PC-9 (cell line): ENCODE measurements at regions not wholly inside any gene's neighbourhood (a gene's known extent, or its start where the extent isn't known, plus 50 kb on each side); places are given as distances from the start of the nearest gene placed in this dataset.

ENCODE experiments used
- BruUV-seq: library from RNA; stranded (reverse); fragments of 400-500 nt; replicated peaks from 2 replicates; lab custom pipeline; 2021; lab: Mats Ljungman, UMichigan
- CTCF ChIA-PET: fragments of 300-600 bp; sonication (Branson Sonifier 250); formaldehyde crosslinking; loops from one replicate; lab custom pipeline; 2022; ENCODE audit warnings: antibody characterized with exemption; lab: Charles Lee
- POLR2A ChIA-PET: fragments of 300-600 bp; sonication (Branson Sonifier 250); formaldehyde crosslinking; loops from one replicate; lab custom pipeline; 2022; ENCODE audit warnings: antibody characterized with exemption; ENCODE audit not compliant: unreplicated experiment; lab: Charles Lee
- DNase-seq, 2 experiments: peaks; one replicate each; pipeline versions ENCODE4 v3.0.0 to v3.0.0-alpha.2; 2015 to 2022; ENCODE audit warnings: mixed read lengths in 1 of 2
- H2AFZ ChIP-seq: fragments of 200-600 bp; sonication (generic); 2 replicates; pipeline ENCODE4 v1.8.1; 2017; ENCODE audit warnings: antibody characterized with exemption
- H3F3A ChIP-seq: fragments of 200-600 bp; sonication (generic); 2 replicates; pipeline ENCODE4 v1.8.1; 2017; ENCODE audit warnings: antibody characterized with exemption, mild to moderate bottlenecking, low read depth; ENCODE audit not compliant: insufficient read depth
- H3K27ac ChIP-seq: fragments of 200-600 bp; sonication (generic); 2 replicates; pipeline ENCODE4 v1.6.1; 2016; ENCODE audit warnings: mixed run types
- H3K27me3 ChIP-seq: fragments of 200-600 bp; sonication (generic); 2 replicates; pipeline ENCODE4 v1.6.1; 2016; ENCODE audit warnings: low read depth, mixed run types; ENCODE audit not compliant: insufficient read depth
- H3K36me3 ChIP-seq: fragments of 200-600 bp; sonication (generic); 2 replicates; pipeline ENCODE4 v1.6.1; 2016; ENCODE audit warnings: low read depth, mixed run types
- H3K4me1 ChIP-seq: fragments of 200-600 bp; sonication (generic); replicated peaks from 2 replicates; pipeline ENCODE4 v1.6.1; 2016; ENCODE audit warnings: mixed run types; ENCODE audit not compliant: insufficient read depth
- H3K4me2 ChIP-seq: fragments of 200-600 bp; sonication (generic); 2 replicates; pipeline ENCODE4 v1.6.1; 2017; ENCODE audit warnings: mixed run types
- H3K4me3 ChIP-seq: fragments of 200-600 bp; sonication (generic); 2 replicates; pipeline ENCODE4 v1.6.1; 2016; ENCODE audit warnings: mixed run types
- H3K79me2 ChIP-seq: fragments of 200-600 bp; sonication (generic); 2 replicates; pipeline ENCODE4 v1.6.1; 2017; ENCODE audit warnings: low read depth, mixed run types
- H3K9me2 ChIP-seq: fragments of 200-600 bp; sonication (generic); 2 replicates; pipeline ENCODE4 v1.8.1; 2017; ENCODE audit warnings: mild to moderate bottlenecking; ENCODE audit not compliant: insufficient read depth
- H3K9me3 ChIP-seq: fragments of 200-600 bp; sonication (generic); 2 replicates; pipeline ENCODE4 v1.8.1; 2016; ENCODE audit warnings: low read depth; ENCODE audit not compliant: insufficient read depth
- H4K20me1 ChIP-seq: fragments of 200-600 bp; sonication (generic); 2 replicates; pipeline ENCODE4 v1.8.1; 2017; ENCODE audit not compliant: insufficient read depth
- EZH2 ChIP-seq: fragments of 200-600 bp; sonication (generic); IDR thresholded peaks from 2 replicates; pipeline ENCODE4 v1.8.0; 2017; ENCODE audit warnings: antibody characterized with exemption, low read depth
- intact Hi-C: fragments of 100-400 bp; cut with micrococcal nuclease; formaldehyde crosslinking; loops from one replicate; pipeline ENCODE4 v1.10.0; 2022; ENCODE audit not compliant: unreplicated experiment
- TF ChIP-seq, protein P1 (sequence below): fragments of 200-600 bp; sonication (generic); conservative IDR thresholded peaks from 2 replicates; pipeline ENCODE4 v1.6.1; 2017; ENCODE audit warnings: mixed run types, antibody characterized with exemption, mild to moderate bottlenecking, moderate library complexity

DNA sequence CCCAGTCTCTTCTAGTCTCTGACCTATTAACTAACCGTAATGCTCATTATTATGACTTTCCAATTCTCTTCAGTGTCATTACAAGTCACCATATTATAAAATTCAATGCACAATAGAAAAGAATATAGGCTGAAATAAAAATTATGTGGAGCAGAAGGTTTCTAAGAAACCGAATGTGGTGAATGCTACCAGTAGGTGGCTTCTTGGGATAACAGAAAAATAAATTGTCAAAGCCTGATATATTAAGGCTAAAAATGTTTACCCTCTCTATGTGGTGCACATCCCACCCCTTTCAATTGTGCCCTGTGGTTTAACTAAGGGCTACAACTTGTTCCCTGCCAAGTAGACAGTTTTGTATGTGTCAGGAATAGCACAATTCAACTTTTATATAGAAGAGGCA is 624.6 kb upstream of the TECRL start:
- no peaks in the 10 kb centered on the region for H3K36me3 ChIP-seq
- POLR2A ChIA-PET = no interaction called here
- intact Hi-C loops = no loop called here

DNA sequence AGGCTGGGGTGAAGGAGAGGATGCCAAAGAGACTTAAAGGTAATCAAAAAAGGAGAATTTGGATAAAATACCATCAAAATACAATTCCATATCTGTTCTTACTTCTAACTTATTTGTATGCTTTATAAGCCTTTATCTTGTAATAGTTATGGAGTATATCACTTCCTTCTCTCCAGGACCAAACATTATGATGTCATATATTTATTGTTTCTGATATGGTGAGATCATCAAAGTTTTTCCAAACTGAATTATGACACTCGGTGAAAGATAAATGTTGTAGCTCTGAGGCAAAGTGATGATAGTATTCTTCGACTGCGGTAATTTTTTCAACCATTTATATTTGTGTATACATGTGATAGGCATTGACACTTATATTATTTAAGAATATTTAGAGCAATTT is 619.3 kb upstream of the TECRL start:
- no peaks in the 10 kb centered on the region for H3K27me3 ChIP-seq
- H3K36me3 ChIP-seq = no peaks in the 10 kb centered on the region
- no peaks in the 10 kb centered on the region for H3K79me2 ChIP-seq
- H3K27ac ChIP-seq = no peak overlapping the region
- no peak overlapping the region for H2AFZ ChIP-seq
- H3K4me3 ChIP-seq = no peak overlapping the region
- H3K4me1 ChIP-seq = no peaks in the 10 kb centered on the region
- H3K9me2 ChIP-seq = no peaks in the 10 kb centered on the region; the same call in 1 of the 2 replicates
- no peak for TF ChIP-seq EZH2
- TF ChIP-seq, protein P1, sequence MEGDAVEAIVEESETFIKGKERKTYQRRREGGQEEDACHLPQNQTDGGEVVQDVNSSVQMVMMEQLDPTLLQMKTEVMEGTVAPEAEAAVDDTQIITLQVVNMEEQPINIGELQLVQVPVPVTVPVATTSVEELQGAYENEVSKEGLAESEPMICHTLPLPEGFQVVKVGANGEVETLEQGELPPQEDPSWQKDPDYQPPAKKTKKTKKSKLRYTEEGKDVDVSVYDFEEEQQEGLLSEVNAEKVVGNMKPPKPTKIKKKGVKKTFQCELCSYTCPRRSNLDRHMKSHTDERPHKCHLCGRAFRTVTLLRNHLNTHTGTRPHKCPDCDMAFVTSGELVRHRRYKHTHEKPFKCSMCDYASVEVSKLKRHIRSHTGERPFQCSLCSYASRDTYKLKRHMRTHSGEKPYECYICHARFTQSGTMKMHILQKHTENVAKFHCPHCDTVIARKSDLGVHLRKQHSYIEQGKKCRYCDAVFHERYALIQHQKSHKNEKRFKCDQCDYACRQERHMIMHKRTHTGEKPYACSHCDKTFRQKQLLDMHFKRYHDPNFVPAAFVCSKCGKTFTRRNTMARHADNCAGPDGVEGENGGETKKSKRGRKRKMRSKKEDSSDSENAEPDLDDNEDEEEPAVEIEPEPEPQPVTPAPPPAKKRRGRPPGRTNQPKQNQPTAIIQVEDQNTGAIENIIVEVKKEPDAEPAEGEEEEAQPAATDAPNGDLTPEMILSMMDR = no peak
- no peak for DNase-seq
- intact Hi-C loops = no loop called here
- no TSS peak for BruUV-seq
- no peaks in the 10 kb centered on the region for H4K20me1 ChIP-seq
- POLR2A ChIA-PET = no interaction called here
- H3F3A ChIP-seq = no peaks in the 10 kb centered on the region
- CTCF ChIA-PET = no interaction called here
- H3K9me3 ChIP-seq = no peaks in the 10 kb centered on the region
- no peak overlapping the region for H3K4me2 ChIP-seq

More for the DNA sequence above, 624.6 kb upstream of the TECRL start:
- Histone ChIP-seq H3K4me1 (no peaks in the 10 kb centered on the region), H3K4me3 (no peak overlapping the region), H3K9me2 (no peaks in the 10 kb centered on the region), H3K27ac (no peak overlapping the region), H3K79me2 (no peaks in the 10 kb centered on the region), H2AFZ (no peak overlapping the region), H3K27me3 (no peaks in the 10 kb centered on the region), H4K20me1 (no peaks in the 10 kb centered on the region), H3K9me3 (no peaks in the 10 kb centered on the region), H3K4me2 (no peak overlapping the region), H3F3A (no peaks in the 10 kb centered on the region)
- no peak for DNase-seq
- TF ChIP-seq EZH2 = no peak
- TF ChIP-seq, protein P1 = peak; percentile 36; the same call in 1 of the 2 replicates
- CTCF ChIA-PET = no interaction called here
- no TSS peak for BruUV-seq

GRCh38 chr4:65023883-65024670 is 614.8 kb upstream of the TECRL start:
- Histone ChIP-seq H3K4me1 (no peaks in the 10 kb centered on the region), H3F3A (no peaks in the 10 kb centered on the region), H2AFZ (no peak overlapping the region), H3K9me2 (no peaks in the 10 kb centered on the region; the same call in 1 of the 2 replicates), H3K9me3 (no peaks in the 10 kb centered on the region), H3K27me3 (no peaks in the 10 kb centered on the region), H4K20me1 (no peaks in the 10 kb centered on the region), H3K36me3 (no peaks in the 10 kb centered on the region), H3K4me3 (no peak overlapping the region), H3K4me2 (no peak overlapping the region), H3K79me2 (no peaks in the 10 kb centered on the region), H3K27ac (no peak overlapping the region)
- CTCF ChIA-PET = no interaction called here
- BruUV-seq = no TSS peak
- POLR2A ChIA-PET = no interaction called here
- no peak for TF ChIP-seq EZH2
- TF ChIP-seq, protein P1 = no peak
- DNase-seq = no peak
- intact Hi-C loops = no loop called here
